ENCODE measurements at regions not wholly inside any gene's neighbourhood (a gene's known extent, or its start where the extent isn't known, plus 50 kb on each side); places are given as distances from the start of the nearest gene placed in this dataset.
A peak's percentile ranks its signal among the peaks of the same experiment; 100 is the strongest.

GRCh38 chr2:209298601-209299000, 125.2 kb upstream of the MAP2 start:
- Histone ChIP-seq H3K4me2 (ENCODE audit: insufficient read depth in 1 of 2, low read depth in 2 of 2, low read length in 2 of 2) (peak overlapping the region; percentile 49 to 73), H3K23me2 (ENCODE audit: low read depth, low read length) (no peaks in the 10 kb centered on the region; the same call in 1 of the 2 replicates), H4K20me1 (replicated peaks in 1 of 2; ENCODE audit: control insufficient read depth in 1 of 2, insufficient read depth in 2 of 2, low read length in 2 of 2) (no peaks in the 10 kb centered on the region), H2BK5ac (ENCODE audit: low read depth, low read length) (peak overlapping the region; percentile 99; the same call in 1 of the 2 replicates), H3K4ac (replicated peaks; ENCODE audit: insufficient read length, low read depth, low read length) (peak overlapping the region; percentile 89), H3K9me3 (ENCODE audit: insufficient read depth in 2 of 2, low read depth in 1 of 2, low read length in 1 of 2) (no peaks in the 10 kb centered on the region), H3K23ac (ENCODE audit: insufficient read length) (no peak overlapping the region), H2AK5ac (ENCODE audit: low read depth, low read length) (peak overlapping the region; percentile 92; the same call in 1 of the 2 replicates), H4K91ac (replicated peaks; ENCODE audit: insufficient read length, low read length) (peak overlapping the region; percentile 90), H3K27me3 (replicated peaks in 1 of 4; ENCODE audit: control insufficient read depth in 3 of 4, extremely low read depth in 1 of 4, insufficient read depth in 3 of 4, low read length in 3 of 4) (no peaks in the 10 kb centered on the region), H3K56ac (replicated peaks; ENCODE audit: insufficient read length, low read depth, low read length) (peak overlapping the region; percentile 51), H3K4me3 (ENCODE audit: extremely low read depth in 1 of 4, insufficient read depth in 2 of 4, low read depth in 3 of 4, low read length in 4 of 4) (peak overlapping the region in 2 of 4 experiments; percentile 70 to 81; a peak in 3 of 8 replicates), H3K36me3 (ENCODE audit: control insufficient read depth in 2 of 4, insufficient read depth in 4 of 4, low read length in 3 of 4) (peaks cover 0 to 23% (median 7%) of the 10 kb centered on the region in 4 experiments; a peak in 5 of 8 replicates), H2BK12ac (ENCODE audit: low read depth, low read length) (peak overlapping the region; percentile 90), H3K27ac (ENCODE audit: low read depth, low read length) (peak overlapping the region; percentile 31), H3K18ac (ENCODE audit: extremely low read depth, low read length) (peak overlapping the region; percentile 97), H3K9ac (replicated peaks in 1 of 4; ENCODE audit: extremely low read depth in 1 of 4, low read depth in 3 of 4, low read length in 3 of 4) (no peak overlapping the region), H3K4me1 (replicated peaks in 1 of 4; ENCODE audit: control insufficient read depth in 3 of 4, insufficient read depth in 4 of 4, low read length in 3 of 4) (peaks cover 2 to 10% (median 4%) of the 10 kb centered on the region in 4 experiments; a peak in 6 of 7 replicates), H4K8ac (ENCODE audit: extremely low read depth, insufficient read depth, low read length) (no peak overlapping the region), H4K5ac (ENCODE audit: insufficient read length, low read depth, low read length) (peak overlapping the region; percentile 82), H3K79me1 (ENCODE audit: low read depth, low read length) (no peaks in the 10 kb centered on the region), H2BK20ac (ENCODE audit: low read length) (peak overlapping the region; percentile 99), H2AFZ (ENCODE audit: low read length) (no peak overlapping the region), H3K79me2 (ENCODE audit: control insufficient read depth in 1 of 2, insufficient read depth in 2 of 2, low read length in 2 of 2) (peaks cover 2 to 47% of the 10 kb centered on the region in 2 experiments; a peak in 3 of 4 replicates), H3K14ac (ENCODE audit: insufficient read length) (no peak overlapping the region), H2BK15ac (ENCODE audit: low read length) (0 out of 2 replicates have a peak overlapping the region, but pooled peaks have one; percentile 23), H2BK120ac (replicated peaks; ENCODE audit: low read depth, low read length) (peak overlapping the region; percentile 99)
- 51% methylated on average over 2 of the region's 2 CpGs; no CpG with 5 or more reads in 1 of the 2 experiments for WGBS, 2 experiments (ENCODE audit: extremely low coverage in 1 of 2, insufficient coverage in 1 of 2, insufficient read length in 1 of 2, insufficient replicate concordance in 2 of 2, low coverage in 1 of 2, low lambda C conversion rate in 2 of 2, missing lambda C conversion rate in 1 of 2)
- CTCF ChIA-PET (ENCODE audit: partially characterized antibody) = no interaction called here
- TF ChIP-seq CEBPB (IDR thresholded peaks at IDR 0.05; ENCODE audit: low read depth, low read length) = no peak
- no peak for TF ChIP-seq EP300 (IDR thresholded peaks at IDR 0.05; ENCODE audit: borderline replicate concordance in 1 of 2, low read depth in 2 of 2, low read length in 2 of 2)
- TF ChIP-seq GABPA (IDR thresholded peaks at IDR 0.05; ENCODE audit: borderline replicate concordance, insufficient read depth, low read length) = no peak
- no peak for TF ChIP-seq JUND (IDR thresholded peaks at IDR 0.05; ENCODE audit: low read length)
- TF ChIP-seq TBP (IDR thresholded peaks at IDR 0.05; ENCODE audit: low read depth, low read length) = no peak
- no peak for TF ChIP-seq POU5F1 (IDR thresholded peaks at IDR 0.05; ENCODE audit: low read depth, low read length)
- no peak for TF ChIP-seq RBBP5 (IDR thresholded peaks at IDR 0.05; ENCODE audit: borderline replicate concordance, low read depth, low read length)
- no peak for TF ChIP-seq CREB1 (IDR thresholded peaks at IDR 0.05)
- POLR2A ChIA-PET (ENCODE audit: partially characterized antibody) = interaction anchor here (1.1 to 2.8 kb wide), 2 partner anchors 10 to 13 kb away, joined by 6 to 19 read pairs; no protein-coding TSS in a partner anchor
- FAIRE-seq = no peak
- DNase-seq (ENCODE audit: low read depth in 1 of 2, low spot score in 2 of 2) = no peak
